Neural cell (in vitro differentiated cells): ENCODE measurements at regions not wholly inside any gene's neighbourhood (a gene's known extent, or its start where the extent isn't known, plus 50 kb on each side); places are given as distances from the start of the nearest gene placed in this dataset.

Source experiments
- H2AFZ ChIP-seq: fragments of 200-600, 300-800 bp; sonication (generic), shearing (Covaris generic); 2 replicates; pipeline ENCODE4 v1.6.0; 2014; ENCODE audit warnings: low read depth, mild to moderate bottlenecking, antibody characterized with exemption, low read length, moderate library complexity
- H3F3A ChIP-seq: fragments of 200-600 bp; shearing (Covaris generic); 2 replicates; pipeline ENCODE4 v1.6.1; 2016; ENCODE audit warnings: mild to moderate bottlenecking, moderate library complexity, mixed read lengths, antibody characterized with exemption, low read length; ENCODE audit not compliant: insufficient read depth, poor library complexity, severe bottlenecking
- H3K27ac ChIP-seq: fragments of 200-600, 300-800 bp; sonication (generic), shearing (Covaris generic); 2 replicates; pipeline ENCODE4 v1.5.1; 2014; ENCODE audit warnings: mild to moderate bottlenecking, low read length, moderate library complexity
- H3K27me3 ChIP-seq: fragments of 300-800, 200-600 bp; sonication (generic), shearing (Covaris generic); 2 replicates; pipeline ENCODE4 v1.6.0; 2014; ENCODE audit warnings: mild to moderate bottlenecking, low read depth, low read length, moderate library complexity; ENCODE audit not compliant: insufficient read depth
- H3K36me3 ChIP-seq: fragments of 300-800, 200-600 bp; sonication (generic), shearing (Covaris generic); 2 replicates; pipeline ENCODE4 v1.5.1; 2014; ENCODE audit warnings: mild to moderate bottlenecking, antibody characterized with exemption, low read length, moderate library complexity; ENCODE audit not compliant: insufficient read depth
- H3K4me2 ChIP-seq: fragments of 300-800, 200-600 bp; sonication (generic), shearing (Covaris generic); 2 replicates; pipeline ENCODE4 v1.6.0; 2014; ENCODE audit warnings: mild to moderate bottlenecking, low read length
- H3K4me3 ChIP-seq: fragments of 300-800, 200-600 bp; sonication (generic), shearing (Covaris generic); 2 replicates; pipeline ENCODE4 v1.5.1; 2014; ENCODE audit warnings: mild to moderate bottlenecking, low read length, moderate library complexity
- H3K79me2 ChIP-seq: fragments of 200-600 bp; shearing (Covaris generic); replicated peaks from 2 replicates; pipeline ENCODE4 v1.6.0; 2014; ENCODE audit warnings: mild to moderate bottlenecking, low read length, moderate library complexity; ENCODE audit not compliant: insufficient read depth
- H3K9ac ChIP-seq: fragments of 300-800, 200-600 bp; sonication (generic), shearing (Covaris generic); 2 replicates; pipeline ENCODE4 v1.6.1; 2016; ENCODE audit warnings: mild to moderate bottlenecking, low read length, mixed read lengths
- H3K9me2 ChIP-seq: fragments of 200-600 bp; shearing (Covaris generic); 2 replicates; pipeline ENCODE4 v1.6.1; 2016; ENCODE audit warnings: mild to moderate bottlenecking, low read length, mixed read lengths; ENCODE audit not compliant: insufficient read depth
- H3K9me3 ChIP-seq: fragments of 200-600, 300-800 bp; sonication (generic), shearing (Covaris generic); 2 replicates; pipeline ENCODE4 v1.6.1; 2016; ENCODE audit warnings: mild to moderate bottlenecking, mixed run types, low read length, moderate library complexity, mixed read lengths
- H4K20me1 ChIP-seq: fragments of 200-600 bp; shearing (Covaris generic); 2 replicates; pipeline ENCODE4 v1.6.1; 2016; ENCODE audit warnings: mild to moderate bottlenecking, mixed run types; ENCODE audit not compliant: insufficient read depth
- CTCF ChIP-seq: fragments of 450-650 bp; IDR thresholded peaks from 2 replicates; pipeline ENCODE4 v1.5.1; 2014; ENCODE audit warnings: antibody characterized with exemption, mild to moderate bottlenecking, moderate library complexity; ENCODE audit not compliant: poor library complexity, severe bottlenecking
- EP300 ChIP-seq: fragments of 450-650 bp; conservative IDR thresholded peaks from 2 replicates; pipeline ENCODE4 v1.6.1; 2014; ENCODE audit warnings: antibody characterized with exemption, mild to moderate bottlenecking, moderate library complexity; ENCODE audit not compliant: poor library complexity, severe bottlenecking
- EZH2 ChIP-seq: fragments of 200-600, 300-800 bp; shearing (Covaris generic), sonication (generic); IDR thresholded peaks from 2 replicates; pipeline ENCODE4 v1.6.1; 2014; ENCODE audit warnings: antibody characterized with exemption, low read length, borderline replicate concordance, mild to moderate bottlenecking; ENCODE audit not compliant: insufficient read depth, poor library complexity, severe bottlenecking
- MXI1 ChIP-seq: fragments of 450-650 bp; conservative IDR thresholded peaks from 2 replicates; pipeline ENCODE4 v1.6.1; 2014; ENCODE audit warnings: antibody characterized with exemption, mild to moderate bottlenecking; ENCODE audit not compliant: poor library complexity, severe bottlenecking
- POLR2AphosphoS5 ChIP-seq: IDR thresholded peaks from 2 replicates; pipeline ENCODE4 v1.6.1; 2012
- RAD21 ChIP-seq: fragments of 450-650 bp; conservative IDR thresholded peaks from 2 replicates; pipeline ENCODE4 v1.6.1; 2014; ENCODE audit warnings: antibody characterized with exemption, mild to moderate bottlenecking, moderate library complexity
- REST ChIP-seq: IDR thresholded peaks from 2 replicates; pipeline ENCODE4 v1.6.1; 2012; ENCODE audit warnings: borderline replicate concordance
- SMC3 ChIP-seq: fragments of 450-650 bp; conservative IDR thresholded peaks from 2 replicates; pipeline ENCODE4 v1.6.1; 2014; ENCODE audit warnings: antibody characterized with exemption, mild to moderate bottlenecking, moderate library complexity; ENCODE audit not compliant: poor library complexity
- TAF1 ChIP-seq: IDR thresholded peaks from 2 replicates; pipeline ENCODE4 v1.6.1; 2012; ENCODE audit warnings: low read depth

GRCh38 chr3:120838441-120839091 lies 69.4 kb upstream of the STXBP5L start:
- Histone ChIP-seq H3K9me3 (no peaks in the 10 kb centered on the region), H3F3A (no peaks in the 10 kb centered on the region), H3K9ac (no peak overlapping the region), H2AFZ (no peak overlapping the region), H4K20me1 (no peaks in the 10 kb centered on the region), H3K4me3 (no peak overlapping the region), H3K27me3 (no peaks in the 10 kb centered on the region), H3K4me2 (no peak overlapping the region), H3K79me2 (no peaks in the 10 kb centered on the region), H3K9me2 (no peaks in the 10 kb centered on the region), H3K36me3 (no peaks in the 10 kb centered on the region), H3K27ac (no peak overlapping the region)
- TF ChIP-seq EP300 (no peak), SMC3 (no peak), MXI1 (no peak), RAD21 (no peak), TAF1 (no peak), CTCF (no peak), POLR2AphosphoS5 (no peak), REST (no peak), EZH2 (no peak)

- no peak overlapping the region for H3K27ac ChIP-seq
- no peaks in the 10 kb centered on the region for H3K9me2 ChIP-seq
- no peaks in the 10 kb centered on the region for H3K9me3 ChIP-seq
- no peak overlapping the region for H2AFZ ChIP-seq
- no peaks in the 10 kb centered on the region for H3F3A ChIP-seq
- TF ChIP-seq TAF1: no peak
- no peak for TF ChIP-seq RAD21
- no peak overlapping the region for H3K4me3 ChIP-seq
- H3K4me2 ChIP-seq: no peak overlapping the region
- H3K27me3 ChIP-seq: no peaks in the 10 kb centered on the region
- no peaks in the 10 kb centered on the region for H3K79me2 ChIP-seq
- no peak overlapping the region for H3K9ac ChIP-seq
- H4K20me1 ChIP-seq: no peaks in the 10 kb centered on the region
- H3K36me3 ChIP-seq: no peaks in the 10 kb centered on the region
Measured at GRCh38 chr3:120839120-120839519, 68.9 kb upstream of the STXBP5L start.

- TF ChIP-seq RAD21 (no peak), SMC3 (no peak), EP300 (no peak), POLR2AphosphoS5 (no peak), TAF1 (no peak), MXI1 (no peak), CTCF (no peak), REST (no peak), EZH2 (no peak)
- H3K79me2 ChIP-seq: no peaks in the 10 kb centered on the region
- H3K27ac ChIP-seq: no peak overlapping the region
- H3F3A ChIP-seq: no peaks in the 10 kb centered on the region
- no peak overlapping the region for H3K4me2 ChIP-seq
- H3K4me3 ChIP-seq: no peak overlapping the region
- no peaks in the 10 kb centered on the region for H3K36me3 ChIP-seq
- no peaks in the 10 kb centered on the region for H3K9me3 ChIP-seq
- no peaks in the 10 kb centered on the region for H3K9me2 ChIP-seq
- no peak overlapping the region for H2AFZ ChIP-seq
- no peak overlapping the region for H3K9ac ChIP-seq
- H3K27me3 ChIP-seq: no peaks in the 10 kb centered on the region
- H4K20me1 ChIP-seq: no peaks in the 10 kb centered on the region
Measured at GRCh38 chr3:120841264-120841663, 66.7 kb upstream of the STXBP5L start.
